Right lobe of liver (tissue), 6 donors: ENCODE measurements at regions not wholly inside any gene's neighbourhood (a gene's known extent, or its start where the extent isn't known, plus 50 kb on each side); places are given as distances from the start of the nearest gene placed in this dataset.

ENCODE experiments used
- ATAC-seq, 4 donors: fragments of 200-7000 bp; cut with Tn5 transposase; one replicate each; pipeline ENCODE4 v1.9.1; 2020; ENCODE audit warnings: mild to moderate bottlenecking in 4 of 4, moderate library complexity in 4 of 4
- DNase-seq, 3 donors: peaks; one replicate each; pipeline ENCODE4 v3.0.0-alpha.2; 2020
- H3K27ac ChIP-seq, 3 donors: fragments of 200-600 bp; one replicate each; pipeline ENCODE4 v1.8.0; 2022
- H3K27me3 ChIP-seq, 2 donors: fragments of 200-600 bp; one replicate each; pipeline ENCODE4 v1.8.0; 2022
- H3K36me3 ChIP-seq, 4 donors: fragments of 200-600 bp; sonication (generic) in 1 of 4; one replicate each; pipeline versions ENCODE4 v1.5.1 to v1.8.0; 2017 to 2022; ENCODE audit warnings: control low read depth in 1 of 4
- H3K4me1 ChIP-seq, 4 donors: fragments of 200-600 bp; sonication (generic) in 1 of 4; one replicate each; pipeline versions ENCODE4 v1.5.1 to v1.8.0; 2017 to 2022; ENCODE audit warnings: control low read depth in 1 of 4
- H3K4me3 ChIP-seq, 3 donors: fragments of 200-600 bp; one replicate each; pipeline ENCODE4 v1.8.0; 2022
- H3K9me3 ChIP-seq, 4 donors: fragments of 200-600 bp; sonication (generic) in 1 of 4; one replicate each; pipeline versions ENCODE4 v1.5.1 to v1.8.0; 2017 to 2022; ENCODE audit warnings: control low read depth in 1 of 4
- POLR2A ChIP-seq: fragments of 450-650 bp; IDR thresholded peaks from one replicate; pipeline ENCODE4 v1.6.1; 2017; ENCODE audit warnings: antibody characterized with exemption, mild to moderate bottlenecking
- WGBS: methylation state at CpG from one replicate; pipeline ENCODE4 v1.1.6; 2018; ENCODE audit warnings: low coverage, low lambda C conversion rate; ENCODE audit not compliant: insufficient coverage; ENCODE audit errors: missing lambda C conversion rate; 5-methylcytosine and 5-hydroxymethylcytosine counted together
- intact Hi-C, 2 donors: fragments of 100-400 bp; cut with DNase I; formaldehyde crosslinking; loops; one replicate each; pipeline versions ENCODE4 v1.11.2 to v1.14.1; 2022
- TF ChIP-seq, protein P1 (sequence below), 4 donors: fragments of 200-600 bp in 3 of 4; fragments of 450-650 bp in 1 of 4; IDR thresholded peaks; one replicate each; pipeline versions ENCODE4 v1.5.1 to v1.8.0; 2016 to 2022; ENCODE audit warnings: antibody characterized with exemption in 4 of 4, mild to moderate bottlenecking in 2 of 4
- donor health status: DM: no; HTN: yes; CAD: no.
- donor health status: DM: no; HTN: no; CAD: no.
- donor health status: DM: no; HTN: no; CAD: no.
- donor health status: DM: no; HTN: yes; CAD: no.
- donor health status: DM: no; HTN: yes; CAD: no.

DNA sequence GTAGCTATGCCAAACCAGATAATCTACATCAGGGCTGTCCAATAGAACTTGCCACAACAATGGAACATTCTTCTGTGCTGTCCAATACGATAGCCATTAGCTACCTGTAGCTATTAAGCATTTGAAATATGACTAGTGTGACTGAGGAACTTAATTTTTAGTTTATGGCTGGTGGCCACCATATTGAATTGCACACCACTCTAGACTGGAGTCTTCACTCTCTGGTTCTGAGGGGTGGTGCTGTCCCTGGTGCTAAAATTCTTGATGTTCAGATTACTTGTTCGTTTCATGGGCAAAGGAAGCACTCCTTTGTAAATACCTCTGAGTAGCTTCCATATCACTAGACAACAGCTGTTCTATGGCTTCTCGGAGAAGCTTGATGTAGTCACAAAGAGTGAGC lies 296.6 kb downstream of the NPIPA8 start:
- TF ChIP-seq, protein P1, sequence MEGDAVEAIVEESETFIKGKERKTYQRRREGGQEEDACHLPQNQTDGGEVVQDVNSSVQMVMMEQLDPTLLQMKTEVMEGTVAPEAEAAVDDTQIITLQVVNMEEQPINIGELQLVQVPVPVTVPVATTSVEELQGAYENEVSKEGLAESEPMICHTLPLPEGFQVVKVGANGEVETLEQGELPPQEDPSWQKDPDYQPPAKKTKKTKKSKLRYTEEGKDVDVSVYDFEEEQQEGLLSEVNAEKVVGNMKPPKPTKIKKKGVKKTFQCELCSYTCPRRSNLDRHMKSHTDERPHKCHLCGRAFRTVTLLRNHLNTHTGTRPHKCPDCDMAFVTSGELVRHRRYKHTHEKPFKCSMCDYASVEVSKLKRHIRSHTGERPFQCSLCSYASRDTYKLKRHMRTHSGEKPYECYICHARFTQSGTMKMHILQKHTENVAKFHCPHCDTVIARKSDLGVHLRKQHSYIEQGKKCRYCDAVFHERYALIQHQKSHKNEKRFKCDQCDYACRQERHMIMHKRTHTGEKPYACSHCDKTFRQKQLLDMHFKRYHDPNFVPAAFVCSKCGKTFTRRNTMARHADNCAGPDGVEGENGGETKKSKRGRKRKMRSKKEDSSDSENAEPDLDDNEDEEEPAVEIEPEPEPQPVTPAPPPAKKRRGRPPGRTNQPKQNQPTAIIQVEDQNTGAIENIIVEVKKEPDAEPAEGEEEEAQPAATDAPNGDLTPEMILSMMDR (IDR thresholded peaks at IDR 0.05) = no peak
- TF ChIP-seq POLR2A = no peak
- H3K4me3 ChIP-seq = no peak overlapping the region
- H3K36me3 ChIP-seq = no peaks in the 10 kb centered on the region
- intact Hi-C loops = no loop called here
- 21% methylated on average over 3 of the region's 3 CpGs for WGBS
- ATAC-seq = no peak
- no peak overlapping the region for H3K27ac ChIP-seq
- DNase-seq = no peak
- H3K27me3 ChIP-seq = no peaks in the 10 kb centered on the region
- H3K9me3 ChIP-seq = no peaks in the 10 kb centered on the region
- H3K4me1 ChIP-seq = no peaks in the 10 kb centered on the region

DNA sequence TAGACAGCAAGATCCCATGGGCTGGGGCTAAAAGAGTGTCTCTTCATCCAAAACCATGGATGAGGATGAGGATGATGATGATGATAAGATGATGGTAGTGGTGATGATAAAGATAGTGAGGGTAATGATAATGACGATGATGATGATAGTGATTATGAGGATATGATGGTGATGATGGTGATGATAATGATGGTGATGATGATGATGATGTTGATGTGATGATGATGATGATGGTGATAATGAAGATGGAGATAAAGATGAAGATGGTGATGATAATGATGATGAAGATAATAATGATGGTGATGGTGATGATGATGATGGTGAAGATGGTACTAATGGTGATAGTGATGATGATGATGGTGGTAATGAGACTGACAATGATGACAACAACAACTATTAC lies 299.5 kb downstream of the NPIPA8 start:
- WGBS = 79% methylated on average over 1 of the region's 1 CpG
- TF ChIP-seq POLR2A = no peak
- TF ChIP-seq, protein P1 (IDR thresholded peaks at IDR 0.05) = no peak
- H3K36me3 ChIP-seq = no peaks in the 10 kb centered on the region
- no peak for DNase-seq
- no peaks in the 10 kb centered on the region for H3K27me3 ChIP-seq
- no peak for ATAC-seq
- intact Hi-C loops = no loop called here
- no peaks in the 10 kb centered on the region for H3K9me3 ChIP-seq
- no peaks in the 10 kb centered on the region for H3K4me1 ChIP-seq
- H3K4me3 ChIP-seq = no peak overlapping the region
- no peak overlapping the region for H3K27ac ChIP-seq

DNA sequence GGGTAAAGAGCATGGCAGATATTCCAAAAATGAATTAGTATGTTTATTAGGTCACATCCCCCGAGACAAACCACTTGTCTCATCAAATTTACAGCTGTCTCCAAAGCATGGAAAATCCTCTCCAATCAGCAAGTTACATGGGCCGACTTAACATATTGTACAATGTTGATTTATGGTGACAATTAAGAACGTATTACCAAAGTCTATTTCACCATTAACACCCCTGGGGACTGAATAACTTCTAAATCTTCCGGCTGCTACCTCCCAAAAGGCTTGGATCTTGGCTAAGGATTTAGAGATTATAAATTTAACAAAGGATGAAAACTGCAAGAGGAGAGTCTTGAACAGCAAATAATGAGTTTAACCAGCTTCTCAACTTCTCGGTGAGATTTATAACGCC lies 311.9 kb downstream of the NPIPA8 start:
- intact Hi-C loops = no loop called here
- H3K4me3 ChIP-seq = no peak overlapping the region
- no peaks in the 10 kb centered on the region for H3K4me1 ChIP-seq
- TF ChIP-seq, protein P1 (IDR thresholded peaks at IDR 0.05) = no peak
- no peak for TF ChIP-seq POLR2A
- DNase-seq (no peak), ATAC-seq (no peak)
- H3K36me3 ChIP-seq = no peaks in the 10 kb centered on the region
- no peaks in the 10 kb centered on the region for H3K9me3 ChIP-seq
- H3K27ac ChIP-seq = no peak overlapping the region
- 56% methylated on average over 6 of the region's 6 CpGs for WGBS
- H3K27me3 ChIP-seq = no peaks in the 10 kb centered on the region

DNA sequence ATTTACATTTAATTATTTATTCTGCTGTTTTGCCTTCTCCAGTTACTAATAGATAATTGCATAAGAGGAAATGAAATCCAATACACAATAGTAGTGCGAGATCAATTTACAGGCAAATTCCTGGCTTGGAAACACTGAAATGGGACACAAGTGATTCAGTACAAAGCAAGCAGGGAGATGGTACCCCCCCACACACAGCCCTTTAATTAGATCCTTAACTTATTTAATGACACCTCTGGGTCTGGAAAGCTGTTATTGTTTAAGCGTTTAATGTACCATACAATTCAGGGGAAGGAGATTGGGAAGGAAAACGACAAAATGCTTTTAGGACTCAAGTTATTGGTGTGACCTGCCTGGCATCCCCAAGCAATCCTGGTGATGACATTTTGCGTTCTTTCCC lies 318.2 kb downstream of the NPIPA8 start:
- intact Hi-C loops = no loop called here
- 57% methylated on average over 4 of the region's 4 CpGs for WGBS
- Histone ChIP-seq H3K36me3 (no peaks in the 10 kb centered on the region), H3K4me1 (no peaks in the 10 kb centered on the region), H3K4me3 (no peak overlapping the region), H3K27me3 (no peaks in the 10 kb centered on the region), H3K27ac (no peak overlapping the region), H3K9me3 (no peaks in the 10 kb centered on the region)
- no peak for TF ChIP-seq POLR2A
- TF ChIP-seq, protein P1 (IDR thresholded peaks at IDR 0.05) = no peak
- DNase-seq (no peak), ATAC-seq (no peak)

DNA sequence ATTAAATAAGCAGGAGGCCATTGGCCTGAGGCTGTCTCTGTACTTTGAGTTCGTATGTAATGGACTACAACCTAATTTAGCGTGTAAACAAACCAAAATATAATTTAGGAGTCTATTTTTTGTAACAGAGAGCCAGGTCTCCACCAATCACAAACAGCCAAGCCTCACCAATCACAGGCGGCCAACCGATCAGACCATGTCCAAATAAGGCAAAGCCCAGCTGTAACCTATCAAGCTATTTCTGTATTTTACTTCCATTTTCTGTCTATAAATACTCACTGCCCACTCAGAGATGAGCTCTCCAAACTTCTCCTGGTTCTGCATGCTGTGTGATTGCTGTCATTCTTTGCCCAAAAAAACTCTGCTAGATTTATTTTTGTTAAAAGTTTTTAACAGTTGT lies 322.7 kb downstream of the NPIPA8 start:
- WGBS = 65% methylated on average over 3 of the region's 4 CpGs
- Histone ChIP-seq H3K4me1 (no peaks in the 10 kb centered on the region), H3K27me3 (no peaks in the 10 kb centered on the region), H3K4me3 (no peak overlapping the region), H3K36me3 (no peaks in the 10 kb centered on the region), H3K27ac (no peak overlapping the region), H3K9me3 (no peaks in the 10 kb centered on the region)
- no peak for TF ChIP-seq POLR2A
- TF ChIP-seq, protein P1 (IDR thresholded peaks at IDR 0.05) = no peak
- DNase-seq (no peak), ATAC-seq (no peak)
- intact Hi-C loops = no loop called here
